ENCODE measurements at regions not wholly inside any gene's neighbourhood (a gene's known extent, or its start where the extent isn't known, plus 50 kb on each side); places are given as distances from the start of the nearest gene placed in this dataset.

DNA sequence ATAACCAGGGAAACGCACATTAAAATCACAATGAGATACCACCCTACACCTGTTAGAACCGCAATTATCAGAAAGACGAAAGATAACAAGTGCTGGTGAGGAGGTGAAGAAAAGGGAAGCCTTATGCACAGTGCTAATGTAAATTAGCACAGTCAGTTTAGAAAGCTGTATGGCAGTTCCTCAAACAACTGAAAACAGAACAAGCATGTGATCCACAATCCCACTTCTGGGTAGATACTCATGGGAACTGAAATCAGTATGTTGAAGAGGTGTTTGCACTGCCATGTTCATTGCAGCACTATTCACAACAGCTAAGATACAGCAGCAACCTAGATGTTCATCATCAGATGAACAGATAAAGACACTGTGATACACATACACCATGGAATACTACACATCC, 75.0 kb upstream of the CCND1 start:
- TF ChIP-seq PPARA (CRISPR knock-in tag; IDR thresholded peaks at IDR 0.05; ENCODE audit: borderline replicate concordance) (no peak), ESRRG (CRISPR knock-in tag; IDR thresholded peaks at IDR 0.05) (no peak), ZNF70 (CRISPR knock-in tag; IDR thresholded peaks at IDR 0.05) (no peak), TOX (CRISPR knock-in tag; IDR thresholded peaks at IDR 0.05; ENCODE audit: borderline replicate concordance) (no peak)
- TF ChIP-seq, protein P1, sequence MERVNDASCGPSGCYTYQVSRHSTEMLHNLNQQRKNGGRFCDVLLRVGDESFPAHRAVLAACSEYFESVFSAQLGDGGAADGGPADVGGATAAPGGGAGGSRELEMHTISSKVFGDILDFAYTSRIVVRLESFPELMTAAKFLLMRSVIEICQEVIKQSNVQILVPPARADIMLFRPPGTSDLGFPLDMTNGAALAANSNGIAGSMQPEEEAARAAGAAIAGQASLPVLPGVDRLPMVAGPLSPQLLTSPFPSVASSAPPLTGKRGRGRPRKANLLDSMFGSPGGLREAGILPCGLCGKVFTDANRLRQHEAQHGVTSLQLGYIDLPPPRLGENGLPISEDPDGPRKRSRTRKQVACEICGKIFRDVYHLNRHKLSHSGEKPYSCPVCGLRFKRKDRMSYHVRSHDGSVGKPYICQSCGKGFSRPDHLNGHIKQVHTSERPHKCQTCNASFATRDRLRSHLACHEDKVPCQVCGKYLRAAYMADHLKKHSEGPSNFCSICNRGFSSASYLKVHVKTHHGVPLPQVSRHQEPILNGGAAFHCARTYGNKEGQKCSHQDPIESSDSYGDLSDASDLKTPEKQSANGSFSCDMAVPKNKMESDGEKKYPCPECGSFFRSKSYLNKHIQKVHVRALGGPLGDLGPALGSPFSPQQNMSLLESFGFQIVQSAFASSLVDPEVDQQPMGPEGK (CRISPR knock-in tag; IDR thresholded peaks at IDR 0.05; ENCODE audit: borderline replicate concordance) = no peak
- TF ChIP-seq, protein P2, sequence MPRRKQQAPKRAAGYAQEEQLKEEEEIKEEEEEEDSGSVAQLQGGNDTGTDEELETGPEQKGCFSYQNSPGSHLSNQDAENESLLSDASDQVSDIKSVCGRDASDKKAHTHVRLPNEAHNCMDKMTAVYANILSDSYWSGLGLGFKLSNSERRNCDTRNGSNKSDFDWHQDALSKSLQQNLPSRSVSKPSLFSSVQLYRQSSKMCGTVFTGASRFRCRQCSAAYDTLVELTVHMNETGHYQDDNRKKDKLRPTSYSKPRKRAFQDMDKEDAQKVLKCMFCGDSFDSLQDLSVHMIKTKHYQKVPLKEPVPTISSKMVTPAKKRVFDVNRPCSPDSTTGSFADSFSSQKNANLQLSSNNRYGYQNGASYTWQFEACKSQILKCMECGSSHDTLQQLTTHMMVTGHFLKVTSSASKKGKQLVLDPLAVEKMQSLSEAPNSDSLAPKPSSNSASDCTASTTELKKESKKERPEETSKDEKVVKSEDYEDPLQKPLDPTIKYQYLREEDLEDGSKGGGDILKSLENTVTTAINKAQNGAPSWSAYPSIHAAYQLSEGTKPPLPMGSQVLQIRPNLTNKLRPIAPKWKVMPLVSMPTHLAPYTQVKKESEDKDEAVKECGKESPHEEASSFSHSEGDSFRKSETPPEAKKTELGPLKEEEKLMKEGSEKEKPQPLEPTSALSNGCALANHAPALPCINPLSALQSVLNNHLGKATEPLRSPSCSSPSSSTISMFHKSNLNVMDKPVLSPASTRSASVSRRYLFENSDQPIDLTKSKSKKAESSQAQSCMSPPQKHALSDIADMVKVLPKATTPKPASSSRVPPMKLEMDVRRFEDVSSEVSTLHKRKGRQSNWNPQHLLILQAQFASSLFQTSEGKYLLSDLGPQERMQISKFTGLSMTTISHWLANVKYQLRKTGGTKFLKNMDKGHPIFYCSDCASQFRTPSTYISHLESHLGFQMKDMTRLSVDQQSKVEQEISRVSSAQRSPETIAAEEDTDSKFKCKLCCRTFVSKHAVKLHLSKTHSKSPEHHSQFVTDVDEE (CRISPR knock-in tag; IDR thresholded peaks at IDR 0.05) = no peak

Measured in SK-N-SH treated with all-trans-retinoic acid at 6 μM for 48 hours (cell line).